ENCODE measurements at regions not wholly inside any gene's neighbourhood (a gene's known extent, or its start where the extent isn't known, plus 50 kb on each side); places are given as distances from the start of the nearest gene placed in this dataset.

DNA sequence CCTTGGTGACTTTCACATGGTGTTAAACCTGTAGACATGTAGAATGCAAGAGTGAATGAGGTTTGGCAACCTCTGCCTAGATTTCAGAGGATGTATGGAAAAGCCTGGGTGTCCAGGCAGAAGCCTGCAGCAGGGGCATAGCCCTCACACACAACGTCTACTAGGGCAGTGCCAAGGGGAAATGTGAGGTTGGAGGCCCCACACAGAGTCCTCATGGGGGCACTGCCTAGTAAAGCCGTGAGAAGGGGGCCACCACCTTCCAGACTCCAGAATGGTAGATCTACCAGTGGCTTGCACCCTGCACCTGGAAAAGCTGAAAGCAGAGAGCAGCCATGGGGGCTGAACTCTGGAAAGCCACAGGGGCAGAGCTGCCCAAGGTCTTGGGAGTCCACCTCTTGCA lies 241.2 kb downstream of the KLF13 start:
- Histone ChIP-seq H2AFZ (ENCODE audit: low read length) (no peak overlapping the region), H3K4me3 (ENCODE audit: low read length) (no peak overlapping the region), H3F3A (ENCODE audit: low read length, unreplicated experiment) (no peaks in the 10 kb centered on the region), H3K9ac (ENCODE audit: low read length) (no peak overlapping the region), H3K9me2 (replicated peaks; ENCODE audit: low read length) (no peaks in the 10 kb centered on the region), H3K9me3 (ENCODE audit: low read length) (no peaks in the 10 kb centered on the region), H3K79me2 (ENCODE audit: low read length) (no peaks in the 10 kb centered on the region), H3K27me3 (ENCODE audit: low read length) (peaks cover 24% of the 10 kb centered on the region), H4K20me1 (ENCODE audit: low read length) (no peaks in the 10 kb centered on the region), H3K36me3 (ENCODE audit: low read depth, low read length) (no peaks in the 10 kb centered on the region), H3K27ac (ENCODE audit: low read length) (no peak overlapping the region), H3K4me2 (ENCODE audit: low read length) (no peak overlapping the region), H3K4me1 (ENCODE audit: insufficient read depth, low read length) (no peaks in the 10 kb centered on the region)
- ChIA-PET POLR2A (ENCODE audit: unreplicated experiment) (no interaction called here), CTCF (no interaction called here)
- TF ChIP-seq EZH2phosphoT487 (IDR thresholded peaks at IDR 0.05; ENCODE audit: borderline replicate concordance, low read length), result no peak
- TF ChIP-seq CTCF (conservative IDR thresholded peaks at IDR 0.05; ENCODE audit: low read depth, low read length), result no peak
- no peak for TF ChIP-seq EZH2 (IDR thresholded peaks at IDR 0.05; ENCODE audit: low read length, unreplicated experiment)
- no TSS peak for BruUV-seq (replicated peaks)
- DNase-seq (no peak), ATAC-seq (no peak)
- intact Hi-C loops (cut with micrococcal nuclease), result no loop called here

DNA sequence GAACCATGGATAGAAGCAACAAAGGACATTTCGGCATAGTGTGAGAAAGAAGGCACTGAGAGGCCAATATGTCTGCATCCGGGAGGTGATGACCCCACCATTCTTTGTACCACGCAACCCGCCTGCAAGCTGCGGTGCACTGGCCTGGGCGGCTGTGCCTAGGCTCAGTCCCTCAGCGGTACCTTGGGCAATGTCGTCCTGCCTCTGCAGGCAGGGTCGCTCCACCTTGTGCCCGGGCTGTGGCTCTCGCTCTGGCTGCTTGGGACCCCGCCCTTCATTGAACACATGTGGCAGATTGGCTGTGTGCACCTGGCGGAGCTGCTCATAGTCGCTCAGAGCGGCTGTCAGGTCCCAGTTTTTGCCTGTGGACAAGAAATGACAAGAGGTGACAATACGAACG lies 243.2 kb downstream of the KLF13 start:
- H3K4me2 ChIP-seq (ENCODE audit: low read length), result no peak overlapping the region
- H3K9ac ChIP-seq (ENCODE audit: low read length), result no peak overlapping the region
- POLR2A ChIA-PET (ENCODE audit: unreplicated experiment), result no interaction called here
- no peaks in the 10 kb centered on the region for H3K4me1 ChIP-seq (ENCODE audit: insufficient read depth, low read length)
- H4K20me1 ChIP-seq (ENCODE audit: low read length), result no peaks in the 10 kb centered on the region
- no peak overlapping the region for H2AFZ ChIP-seq (ENCODE audit: low read length)
- no peaks in the 10 kb centered on the region for H3K36me3 ChIP-seq (ENCODE audit: low read depth, low read length)
- BruUV-seq (replicated peaks), result no TSS peak
- H3K27ac ChIP-seq (ENCODE audit: low read length), result no peak overlapping the region
- intact Hi-C loops (cut with micrococcal nuclease), result no loop called here
- no peaks in the 10 kb centered on the region for H3F3A ChIP-seq (ENCODE audit: low read length, unreplicated experiment)
- no peaks in the 10 kb centered on the region for H3K79me2 ChIP-seq (ENCODE audit: low read length)
- no peak for DNase-seq
- no peak for ATAC-seq
- H3K9me2 ChIP-seq (replicated peaks; ENCODE audit: low read length), result no peaks in the 10 kb centered on the region
- no peaks in the 10 kb centered on the region for H3K9me3 ChIP-seq (ENCODE audit: low read length)
- no peak for TF ChIP-seq EZH2phosphoT487 (IDR thresholded peaks at IDR 0.05; ENCODE audit: borderline replicate concordance, low read length)
- TF ChIP-seq CTCF (conservative IDR thresholded peaks at IDR 0.05; ENCODE audit: low read depth, low read length), result no peak
- TF ChIP-seq EZH2 (IDR thresholded peaks at IDR 0.05; ENCODE audit: low read length, unreplicated experiment), result no peak
- peaks cover 24% of the 10 kb centered on the region for H3K27me3 ChIP-seq (ENCODE audit: low read length)
- CTCF ChIA-PET, result no interaction called here
- H3K4me3 ChIP-seq (ENCODE audit: low read length), result no peak overlapping the region

DNA sequence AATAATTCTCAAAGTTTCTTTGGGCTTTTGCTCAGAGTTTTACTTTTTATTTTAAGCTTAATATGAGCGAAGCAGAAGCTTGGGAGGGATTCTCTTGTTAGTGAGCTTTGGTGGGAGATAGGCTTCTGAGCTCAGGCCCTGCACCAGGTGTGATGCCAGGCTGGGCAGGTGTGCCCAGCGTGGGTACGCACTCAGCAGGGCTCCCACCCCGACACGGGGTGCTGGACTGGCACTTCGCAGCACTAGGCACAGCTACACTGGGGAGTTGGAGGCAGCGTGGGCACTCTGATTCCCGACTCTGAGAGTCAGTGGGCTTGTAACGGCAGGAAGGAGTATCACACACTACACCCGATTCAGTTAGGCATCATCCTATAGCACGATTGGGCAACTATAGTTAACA lies 244.0 kb downstream of the KLF13 start:
- H3K27me3 ChIP-seq (ENCODE audit: low read length), result peaks cover 24% of the 10 kb centered on the region
- ChIA-PET CTCF (no interaction called here), POLR2A (ENCODE audit: unreplicated experiment) (no interaction called here)
- no peaks in the 10 kb centered on the region for H3K9me3 ChIP-seq (ENCODE audit: low read length)
- H3K4me2 ChIP-seq (ENCODE audit: low read length), result no peak overlapping the region
- intact Hi-C loops (cut with micrococcal nuclease), result no loop called here
- H3K79me2 ChIP-seq (ENCODE audit: low read length), result no peaks in the 10 kb centered on the region
- H3K9ac ChIP-seq (ENCODE audit: low read length), result no peak overlapping the region
- no peak for ATAC-seq
- TF ChIP-seq EZH2 (IDR thresholded peaks at IDR 0.05; ENCODE audit: low read length, unreplicated experiment), result no peak
- no peak for TF ChIP-seq CTCF (conservative IDR thresholded peaks at IDR 0.05; ENCODE audit: low read depth, low read length)
- TF ChIP-seq EZH2phosphoT487 (IDR thresholded peaks at IDR 0.05; ENCODE audit: borderline replicate concordance, low read length), result no peak
- no peaks in the 10 kb centered on the region for H3K36me3 ChIP-seq (ENCODE audit: low read depth, low read length)
- H3K9me2 ChIP-seq (replicated peaks; ENCODE audit: low read length), result no peaks in the 10 kb centered on the region
- no peak overlapping the region for H2AFZ ChIP-seq (ENCODE audit: low read length)
- no peaks in the 10 kb centered on the region for H3K4me1 ChIP-seq (ENCODE audit: insufficient read depth, low read length)
- H3K27ac ChIP-seq (ENCODE audit: low read length), result no peak overlapping the region
- no peaks in the 10 kb centered on the region for H3F3A ChIP-seq (ENCODE audit: low read length, unreplicated experiment)
- H4K20me1 ChIP-seq (ENCODE audit: low read length), result no peaks in the 10 kb centered on the region
- H3K4me3 ChIP-seq (ENCODE audit: low read length), result no peak overlapping the region
- DNase-seq, result no peak
- no TSS peak for BruUV-seq (replicated peaks)

Measured in PC-3 (cell line).